HG03575 (cell line): ENCODE measurements at regions not wholly inside any gene's neighbourhood (a gene's known extent, or its start where the extent isn't known, plus 50 kb on each side); places are given as distances from the start of the nearest gene placed in this dataset.

ENCODE experiments used
- ATAC-seq: cut with Tn5 transposase; IDR thresholded peaks from one replicate; pipeline ENCODE4 v1.9.1; 2021; ENCODE audit not compliant: unreplicated experiment, insufficient number of reproducible peaks, low FRiP score; ENCODE audit errors: extremely low read depth

DNA sequence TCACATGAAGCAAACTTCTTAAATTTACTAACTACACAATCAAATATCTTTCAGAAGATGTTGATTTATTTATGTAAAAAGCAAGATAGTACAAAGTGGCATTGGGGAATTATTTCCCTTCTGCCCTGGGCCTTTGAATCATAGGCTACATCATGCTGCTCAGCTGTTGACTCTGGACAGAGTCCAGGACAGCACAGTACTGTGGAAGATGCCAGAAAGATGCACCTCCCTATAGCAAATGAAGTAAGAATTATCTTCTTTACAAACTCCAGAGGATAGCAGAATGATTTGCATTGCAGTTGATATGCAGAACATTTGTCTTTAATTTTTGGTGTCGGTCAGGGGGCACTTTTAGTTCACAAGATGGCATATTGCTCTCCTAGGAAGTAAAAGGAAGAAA, 1354.5 kb upstream of the ZEB2 start:
- no peak for ATAC-seq

DNA sequence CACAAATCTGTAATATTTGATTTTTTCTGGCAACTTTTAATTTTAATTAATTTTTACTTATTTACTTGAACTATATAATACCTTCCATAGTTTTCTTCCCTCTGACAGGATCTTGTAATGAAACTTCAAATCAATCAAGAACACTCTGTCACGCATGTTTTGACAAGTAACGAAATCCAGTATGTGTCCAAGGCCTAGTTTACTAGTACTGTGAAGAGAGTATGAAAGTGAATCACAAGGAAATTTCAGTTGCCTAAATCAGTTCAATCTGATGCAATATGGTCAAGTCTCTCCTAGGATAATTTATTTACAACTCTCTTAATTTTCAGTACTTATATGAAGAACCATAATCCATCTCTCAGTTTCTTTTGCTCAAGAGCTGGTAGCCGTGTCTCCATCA, 1344.6 kb upstream of the ZEB2 start:
- ATAC-seq = no peak

DNA sequence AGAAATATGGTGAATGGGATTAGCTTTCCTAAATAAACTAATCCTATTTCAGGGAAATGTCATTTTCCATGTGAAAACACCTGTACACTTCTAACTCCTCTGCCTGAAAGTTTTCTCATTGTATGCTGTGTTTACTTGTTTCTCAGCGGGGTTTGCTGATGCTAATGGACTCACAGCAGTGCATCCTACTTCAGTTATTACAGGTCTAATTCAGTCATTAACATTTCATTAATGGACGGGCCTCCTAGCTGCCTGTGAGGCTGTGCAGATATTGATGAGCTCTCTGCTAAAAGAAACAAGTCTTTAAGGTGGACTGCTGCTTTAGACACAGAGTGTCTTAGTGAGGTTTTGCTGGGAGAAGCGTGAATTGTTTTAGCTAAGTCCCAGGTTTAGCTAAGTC, 1342.0 kb upstream of the ZEB2 start:
- no peak for ATAC-seq

DNA sequence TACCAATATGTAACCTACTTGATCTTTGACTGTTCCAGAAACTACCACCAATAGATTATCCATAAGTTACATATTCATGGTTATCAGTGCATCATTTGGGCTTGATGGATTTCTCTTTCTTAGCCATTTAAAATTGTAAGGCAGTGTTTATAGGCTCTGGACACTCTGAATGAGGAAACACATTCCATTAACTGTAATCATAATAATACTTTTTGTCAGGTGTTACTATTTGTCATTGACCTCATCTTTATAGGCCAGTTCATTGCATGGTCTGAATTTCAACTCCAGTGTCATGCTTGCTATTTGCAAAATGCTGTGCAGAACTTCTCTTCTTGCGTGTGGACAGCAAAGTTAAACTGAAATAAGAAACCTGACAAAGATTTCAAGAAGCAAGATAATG, 1340.2 kb upstream of the ZEB2 start:
- ATAC-seq = no peak

DNA sequence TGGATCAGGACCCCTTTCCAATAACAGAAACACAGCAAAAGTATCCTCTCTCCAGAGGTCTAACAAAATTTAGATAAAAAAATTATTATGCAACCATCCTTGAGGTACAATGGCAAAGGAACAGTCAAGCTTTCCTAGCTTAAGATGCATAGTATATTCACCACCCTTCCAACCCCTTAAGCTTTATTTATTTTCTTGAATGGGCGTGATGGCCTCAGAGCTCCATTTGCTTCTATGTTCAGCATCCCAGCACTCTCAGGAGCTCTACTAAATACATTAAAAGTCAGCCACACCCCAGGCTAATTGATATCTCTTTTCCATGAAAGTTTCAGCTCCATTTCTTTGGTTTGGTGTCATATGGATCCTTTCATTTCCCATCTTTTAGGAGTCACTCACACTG, 1335.2 kb upstream of the ZEB2 start:
- no peak for ATAC-seq

DNA sequence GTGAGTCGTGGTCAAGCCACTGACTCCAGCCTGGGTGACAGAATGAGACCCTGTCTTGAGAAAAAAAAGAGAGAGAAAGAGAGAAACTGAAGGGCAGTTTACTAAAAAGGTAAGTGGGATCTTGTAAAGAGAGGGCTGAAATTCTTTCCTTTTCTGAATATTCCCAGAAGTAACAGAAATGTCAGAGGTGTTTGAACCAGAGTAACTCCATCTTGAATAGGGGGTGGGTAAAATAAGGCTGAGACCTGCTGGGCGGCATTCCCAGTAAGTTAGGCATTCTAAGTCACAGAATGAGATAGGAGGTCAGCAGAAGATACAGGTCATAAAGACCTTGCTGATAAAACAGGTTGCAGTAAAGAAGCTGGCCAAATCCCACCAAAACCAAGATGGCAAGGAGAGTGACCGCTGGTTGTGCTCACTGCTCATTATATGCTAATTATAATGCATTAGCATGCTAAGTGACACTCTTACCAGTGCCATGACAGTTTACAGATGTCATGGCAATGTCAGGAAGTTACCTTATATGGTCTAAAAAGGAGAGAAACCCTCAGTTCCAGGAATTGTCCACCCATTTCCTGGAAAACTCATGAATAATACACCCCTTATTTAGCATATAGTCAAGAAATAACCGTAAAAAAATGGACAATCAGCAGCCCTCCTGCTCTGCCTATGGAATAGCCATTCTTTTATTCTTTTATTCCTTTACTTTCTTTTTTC, 1334.3 kb upstream of the ZEB2 start:
- no peak for ATAC-seq

DNA sequence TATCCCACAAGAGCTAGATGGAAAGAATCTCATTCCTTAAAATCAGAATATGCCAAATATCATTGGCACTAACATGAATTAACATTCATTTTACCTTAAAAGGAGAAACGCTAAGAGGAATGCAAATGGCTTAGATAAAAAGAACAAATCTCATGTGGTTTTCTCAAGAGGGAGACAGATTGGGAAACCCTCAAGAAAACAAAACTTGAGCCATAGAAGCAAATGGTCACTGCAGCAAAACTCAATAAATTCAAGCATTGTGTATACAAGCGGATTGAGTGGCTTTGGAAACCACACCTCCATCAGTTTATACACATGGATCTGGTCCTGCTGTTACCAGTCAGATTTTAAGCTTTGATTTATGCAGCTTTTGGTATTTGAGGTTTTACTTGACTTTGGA, 1331.8 kb upstream of the ZEB2 start:
- no peak for ATAC-seq

DNA sequence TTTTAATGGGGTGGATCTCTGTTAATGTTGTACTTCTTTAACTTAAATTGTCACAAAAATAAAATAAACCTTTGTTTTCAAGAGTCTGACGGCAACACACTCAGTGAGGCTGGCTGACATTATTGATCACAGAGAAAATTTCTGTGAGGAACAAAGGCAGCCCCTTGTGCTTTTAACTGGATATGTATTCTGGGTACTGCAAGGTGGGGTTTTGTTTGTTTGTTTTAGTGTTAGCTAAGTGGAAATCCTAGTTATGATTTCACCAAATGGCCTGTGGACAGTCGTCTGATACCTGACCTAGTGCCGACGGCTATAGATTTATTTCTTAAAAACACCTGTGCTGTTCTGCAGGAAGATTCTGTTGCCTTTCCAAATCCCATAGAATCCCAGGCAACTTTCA, 1329.5 kb upstream of the ZEB2 start:
- no peak for ATAC-seq

DNA sequence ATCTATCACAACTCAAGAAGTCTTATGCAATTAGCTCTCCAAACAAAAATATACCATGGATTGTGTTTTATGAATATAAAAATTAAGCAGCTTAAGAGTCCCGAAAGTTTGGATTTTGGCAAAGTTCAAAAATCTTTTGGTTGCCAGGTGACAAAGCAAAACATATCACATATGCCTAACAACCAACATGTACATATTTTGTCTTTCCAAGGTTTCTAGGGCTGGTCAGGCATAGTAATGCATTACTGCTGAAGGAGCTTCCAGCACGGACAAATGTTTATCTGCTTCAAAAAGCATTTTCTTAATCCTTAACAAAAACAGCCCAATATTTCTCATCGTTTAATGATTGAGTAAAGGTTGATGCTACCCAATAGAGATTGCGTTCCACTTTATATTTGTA, 1327.1 kb upstream of the ZEB2 start:
- ATAC-seq = no peak

DNA sequence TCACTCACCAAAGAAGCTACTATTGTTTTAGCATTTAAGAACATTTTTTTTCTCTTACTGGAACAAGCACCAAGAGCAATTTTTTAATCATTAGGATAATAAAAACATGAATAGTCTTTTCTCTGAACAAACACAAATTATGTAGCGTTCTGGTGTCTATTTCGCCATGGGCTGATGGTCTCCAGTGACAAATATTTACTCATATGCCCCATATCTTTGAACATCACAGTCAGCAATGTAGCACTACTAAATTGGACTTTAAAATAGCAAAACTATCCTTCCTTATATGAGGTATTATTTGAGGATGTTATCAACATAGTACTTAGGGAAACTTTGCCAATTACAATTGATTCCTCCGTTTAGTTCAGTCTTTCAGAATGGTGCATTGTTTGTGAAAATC, 1326.0 kb upstream of the ZEB2 start:
- ATAC-seq = no peak

DNA sequence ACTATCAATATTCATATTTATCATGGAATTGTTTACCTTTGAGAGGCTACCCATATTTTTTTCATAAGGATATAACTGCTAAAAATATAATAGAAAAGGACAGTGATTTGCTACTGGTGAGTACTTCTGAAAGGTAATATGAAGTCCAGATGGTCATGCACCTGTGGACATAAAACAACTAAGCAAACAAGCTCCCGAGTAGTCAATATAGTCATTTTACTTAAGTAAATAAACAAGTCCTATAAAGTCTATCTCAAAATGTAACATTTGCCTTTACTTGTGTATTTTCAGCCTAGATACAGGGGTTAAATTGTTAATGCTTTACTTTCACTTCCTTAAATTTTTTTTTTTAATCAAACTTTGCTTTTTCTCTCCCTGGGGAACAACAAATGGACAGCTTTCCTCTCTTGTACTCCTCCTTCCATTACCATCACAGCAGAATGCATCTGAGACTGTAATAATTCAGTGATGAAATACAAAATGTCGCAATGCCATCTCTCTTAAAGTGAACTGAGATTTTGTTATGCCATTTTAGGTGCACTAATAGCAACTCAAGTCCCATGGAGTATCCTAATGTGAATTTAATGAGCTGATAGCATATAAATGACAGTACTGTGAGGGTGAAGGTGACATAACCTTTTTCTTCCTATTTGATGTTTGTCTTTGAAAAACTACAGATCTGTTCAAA, 1325.4 kb upstream of the ZEB2 start:
- no peak for ATAC-seq

DNA sequence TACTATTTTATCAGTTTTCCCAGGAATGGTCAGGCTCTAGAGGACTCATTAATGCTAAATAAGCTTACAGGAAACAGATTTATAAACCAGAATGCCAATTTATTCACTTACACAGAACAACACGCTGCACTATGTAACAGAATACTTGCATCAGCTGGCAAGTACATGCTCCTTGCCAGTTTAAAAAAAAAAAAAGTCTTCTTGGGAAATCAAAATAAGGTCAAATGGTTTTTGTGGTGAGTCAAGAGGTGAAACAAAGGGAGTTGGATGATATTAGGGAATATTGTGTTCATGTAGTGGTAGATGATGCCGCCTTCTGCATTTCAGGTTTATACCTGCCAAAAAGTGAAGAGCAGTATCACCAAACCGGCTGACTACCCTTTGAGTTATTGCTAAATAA, 1322.1 kb upstream of the ZEB2 start:
- ATAC-seq = no peak

DNA sequence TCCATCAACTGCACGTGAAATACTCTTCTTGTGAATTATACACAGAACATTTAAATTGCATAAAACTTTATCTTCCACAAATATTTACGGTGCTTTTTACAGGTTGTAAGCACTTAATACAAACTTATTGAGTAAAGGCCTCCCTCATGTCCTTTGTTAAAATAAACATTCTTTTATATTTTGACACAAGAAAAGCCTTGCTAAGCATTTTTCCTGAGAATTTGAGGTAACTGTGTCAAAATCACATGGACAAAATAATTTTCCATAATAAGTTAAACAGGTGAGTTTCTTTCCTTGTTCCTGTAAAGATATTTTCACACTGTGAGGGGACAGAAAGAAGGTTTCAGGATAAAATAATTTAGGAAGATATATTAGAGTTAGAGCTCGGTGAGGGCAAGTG, 1317.1 kb upstream of the ZEB2 start:
- no peak for ATAC-seq

DNA sequence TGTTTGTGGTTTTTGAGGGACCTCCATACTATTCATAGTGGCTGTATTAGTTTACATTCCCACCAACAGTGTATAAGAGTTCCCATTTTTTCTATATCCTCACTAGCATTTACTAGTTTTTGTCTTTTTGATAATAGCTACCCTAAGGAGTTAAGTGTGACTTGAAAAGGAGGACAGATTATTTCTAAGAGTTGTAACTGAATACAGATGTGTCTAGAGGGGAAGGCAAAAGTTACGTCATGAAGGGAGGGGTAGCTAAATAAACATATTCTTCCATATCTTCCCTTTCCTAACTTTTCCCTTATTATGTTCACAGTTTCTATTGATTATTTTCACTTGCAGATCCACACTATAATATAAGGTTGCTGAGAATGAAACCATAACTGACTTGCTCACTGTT, 1315.7 kb upstream of the ZEB2 start:
- ATAC-seq = no peak

DNA sequence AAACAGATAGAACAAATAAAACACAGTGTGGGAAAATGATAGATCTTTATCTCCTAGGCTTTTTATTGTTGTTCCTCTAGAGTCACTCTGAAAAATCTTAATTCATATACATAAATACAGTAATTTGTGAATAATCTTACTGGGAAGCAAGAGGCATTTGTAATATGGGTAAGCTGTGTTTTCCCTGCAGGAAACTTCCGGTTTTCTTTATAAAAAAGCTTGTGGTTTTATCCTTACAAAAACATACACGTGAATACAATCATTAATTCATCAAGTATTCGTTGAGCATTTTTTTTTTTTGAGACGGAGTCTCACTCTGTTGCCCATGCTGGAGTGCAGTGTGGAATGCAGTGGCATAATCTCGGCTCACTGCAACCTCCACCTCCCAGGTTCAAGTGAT, 1312.8 kb upstream of the ZEB2 start:
- ATAC-seq = no peak

DNA sequence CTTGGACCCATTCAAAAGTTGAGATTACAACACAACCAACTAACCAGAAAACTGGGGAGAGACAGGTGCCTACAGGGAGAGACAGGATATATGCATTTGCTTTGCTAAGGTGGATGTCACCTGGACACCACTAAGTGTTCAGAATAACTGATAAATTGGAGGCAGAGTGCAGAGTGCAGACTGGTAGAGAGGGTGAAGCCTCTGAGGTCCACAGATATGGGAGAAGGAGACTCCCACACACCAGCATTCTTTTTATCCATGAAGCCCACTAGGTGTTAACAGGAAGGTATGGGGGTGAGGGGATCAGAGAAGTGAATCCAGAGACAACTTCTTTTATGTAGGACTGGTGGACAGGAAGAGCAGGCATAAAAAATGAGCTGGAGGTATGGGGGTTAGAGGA, 1310.0 kb upstream of the ZEB2 start:
- no peak for ATAC-seq

DNA sequence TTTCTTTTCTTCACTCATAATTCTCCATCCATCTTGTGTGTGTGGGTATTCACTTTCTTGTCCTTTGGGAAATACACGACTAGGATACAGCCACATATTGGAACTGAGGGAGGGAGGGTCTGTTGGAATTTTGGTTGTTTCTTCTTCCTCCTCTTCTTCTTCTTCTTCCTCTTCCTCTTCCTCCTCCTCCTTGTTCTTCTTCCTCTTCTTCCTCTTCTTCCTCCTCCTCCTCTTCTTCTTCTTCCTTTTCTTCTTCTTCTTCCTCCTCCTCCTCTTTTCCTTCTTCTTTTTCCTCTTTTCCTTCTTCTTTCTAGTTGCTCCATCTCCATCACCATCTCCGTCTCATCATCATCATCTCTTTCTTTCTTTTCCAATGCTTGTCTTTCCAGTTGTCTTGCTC, 1307.3 kb upstream of the ZEB2 start:
- no peak for ATAC-seq

DNA sequence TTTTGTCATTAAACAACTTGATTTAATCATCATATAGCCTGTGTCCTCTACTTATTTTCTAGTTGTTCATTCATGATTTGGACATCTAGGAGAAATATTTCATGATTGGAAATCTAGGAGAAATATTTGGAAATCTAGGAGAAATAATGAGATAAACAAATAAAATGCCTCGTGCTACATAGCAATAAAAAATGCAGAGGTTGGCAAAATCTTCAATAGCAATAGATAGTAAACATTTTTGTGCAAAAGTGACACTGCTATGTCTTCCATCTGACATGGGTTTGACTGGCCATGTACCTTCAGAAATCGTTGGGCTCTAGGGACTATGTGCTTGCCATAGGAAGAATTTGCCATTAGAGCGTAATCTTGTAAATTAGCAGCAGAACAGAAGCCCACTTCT, 1304.5 kb upstream of the ZEB2 start:
- ATAC-seq = no peak

DNA sequence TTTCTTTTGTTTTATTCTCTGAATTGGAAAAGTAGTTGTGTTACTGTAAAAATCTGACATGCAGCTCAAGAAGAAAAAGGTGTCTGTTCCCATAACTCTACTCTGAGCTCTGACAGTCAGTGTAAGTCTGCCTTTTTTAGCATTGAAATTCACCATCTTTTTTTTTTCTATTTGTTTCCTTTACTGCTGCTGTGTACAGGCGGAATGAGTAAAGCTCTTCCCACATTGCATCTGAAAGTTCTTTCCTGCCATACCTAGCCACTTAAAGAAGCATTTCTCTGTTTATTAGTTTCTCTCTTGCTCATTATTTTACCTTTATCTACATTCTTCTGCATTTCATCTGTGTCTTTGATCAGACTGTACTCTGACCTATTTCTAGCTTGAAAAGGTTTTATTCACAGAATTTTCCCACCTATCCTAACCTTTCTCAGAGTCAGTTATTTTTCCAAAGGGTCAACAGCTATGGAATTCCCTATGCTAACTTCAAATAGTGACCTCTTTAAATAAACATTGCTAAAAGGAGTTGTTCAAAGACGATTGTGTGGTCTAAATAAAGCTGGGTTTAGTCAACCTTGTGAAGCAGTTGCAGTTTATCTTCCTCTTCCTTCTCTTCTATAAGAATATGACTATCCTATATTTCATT, 1303.1 kb upstream of the ZEB2 start:
- ATAC-seq = no peak

DNA sequence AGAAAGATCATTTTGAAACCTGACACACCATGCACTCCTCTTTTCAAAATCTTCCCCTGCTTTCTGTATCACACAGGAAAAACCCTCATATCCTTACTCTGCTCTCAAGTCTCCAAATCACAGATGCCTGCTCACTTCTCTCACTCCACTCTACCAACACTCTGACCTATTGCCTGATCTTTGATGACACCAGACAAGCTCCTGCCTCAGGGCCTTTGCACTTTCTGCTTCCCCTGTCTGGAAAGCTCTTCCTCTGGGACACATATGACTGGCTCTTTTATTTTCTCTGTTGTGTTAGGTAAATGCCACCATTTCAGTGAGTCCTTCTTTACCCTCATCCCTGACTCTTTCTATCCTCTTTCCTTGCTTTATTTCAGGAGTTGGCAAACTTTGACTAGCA, 1300.7 kb upstream of the ZEB2 start:
- ATAC-seq = no peak
